Adrenal gland (tissue), 9 donors: ENCODE measurements at regions not wholly inside any gene's neighbourhood (a gene's known extent, or its start where the extent isn't known, plus 50 kb on each side); places are given as distances from the start of the nearest gene placed in this dataset.

Experiments
- DNase-seq, 7 donors: peaks; one replicate each; pipeline ENCODE4 v3.0.0-alpha.2; 2019 to 2020
- H3K27ac ChIP-seq, 5 donors: fragments of 200-600 bp; sonication (generic) in 4 of 5; 1 replicate in 3 of 5; 2 replicates in 2 of 5; pipeline versions ENCODE4 v1.5.1 to v1.8.0; 2016 to 2020; ENCODE audit warnings: mild to moderate bottlenecking in 1 of 5
- H3K27me3 ChIP-seq: fragments of 200-600 bp; 2 replicates; pipeline ENCODE4 v1.8.0; 2021
- H3K36me3 ChIP-seq, 2 donors: fragments of 200-600 bp; replicated peaks in 1 of 2; 1 replicate in 1 of 2; 2 replicates in 1 of 2; pipeline versions ENCODE4 v1.5.1 to v1.8.0; 2018 to 2022
- H3K4me1 ChIP-seq, 2 donors: fragments of 200-600 bp; replicated peaks in 1 of 2; 1 replicate in 1 of 2; 2 replicates in 1 of 2; pipeline versions ENCODE4 v1.5.1 to v1.8.0; 2018 to 2021
- H3K4me3 ChIP-seq, 4 donors: fragments of 200-600 bp; sonication (generic) in 3 of 4; one replicate each; pipeline ENCODE4 v1.5.1; 2016 to 2018
- H3K9me3 ChIP-seq, 3 donors: fragments of 200-600 bp; sonication (generic) in 1 of 3; replicated peaks in 1 of 3; 1 replicate in 2 of 3; 2 replicates in 1 of 3; pipeline versions ENCODE4 v1.5.1 to v1.8.0; 2016 to 2021
- CTCF ChIP-seq, 6 experiments: fragments of 450-650 bp in 4 of 6; fragments of 200-600 bp in 2 of 6; sonication (generic) in 1 of 6; IDR thresholded peaks; 1 replicate in 5 of 6; 2 replicates in 1 of 6; pipeline versions ENCODE4 v1.5.1 to v1.8.0; 2016 to 2021; ENCODE audit warnings: antibody characterized with exemption in 6 of 6, mild to moderate bottlenecking in 2 of 6, moderate library complexity in 1 of 6
- POLR2A ChIP-seq, 2 donors: fragments of 450-650 bp; IDR thresholded peaks; one replicate each; pipeline ENCODE4 v1.6.1; 2017; ENCODE audit warnings: antibody characterized with exemption in 2 of 2, mild to moderate bottlenecking in 2 of 2, moderate library complexity in 1 of 2
- WGBS, 4 donors: extraction: QIAGEN DNeasy Blood & Tissue Kit in 2 of 4; methylation state at CpG; one replicate each; pipeline versions ENCODE4 v1.1.5 to v1.1.7; 2013 to 2017; 5-methylcytosine and 5-hydroxymethylcytosine counted together
- intact Hi-C, 2 donors: fragments of 100-400 bp; cut with DNase I; formaldehyde crosslinking; loops; one replicate each; pipeline versions ENCODE4 v1.14.1 to v1.15.0; 2022 to 2023
- donor health status: healthy with polysubstance abuse.
- donor health status: Bipolar disorder and iron deficiency.
- donor health status: DM: yes; HTN: yes; CAD: no.
- donor health status: DM: no; HTN: no; CAD: no.
- donor health status: DM: no; HTN: no; CAD: no.

GRCh38 chr6:110048221-110048875 is 70.2 kb downstream of the GPR6 start:
- no peaks in the 10 kb centered on the region for H3K36me3 ChIP-seq
- no peaks in the 10 kb centered on the region for H3K4me1 ChIP-seq
- no peak overlapping the region for H3K4me3 ChIP-seq
- DNase-seq: no peak
- H3K27ac ChIP-seq: no peak overlapping the region
- H3K9me3 ChIP-seq: no peaks in the 10 kb centered on the region
- 88 to 100% (median 93%) methylated on average over 4 of the region's 4 CpGs for WGBS, 4 donors
- intact Hi-C loops: no loop called here
- no peaks in the 10 kb centered on the region for H3K27me3 ChIP-seq
- TF ChIP-seq CTCF (IDR thresholded peaks at IDR 0.05): no peak
- TF ChIP-seq POLR2A (IDR thresholded peaks at IDR 0.05): no peak

- Histone ChIP-seq H3K4me3 (no peak overlapping the region), H3K27ac (no peak overlapping the region), H3K4me1 (no peaks in the 10 kb centered on the region), H3K36me3 (no peaks in the 10 kb centered on the region), H3K9me3 (no peaks in the 10 kb centered on the region), H3K27me3 (no peaks in the 10 kb centered on the region)
- DNase-seq: no peak
- TF ChIP-seq POLR2A (IDR thresholded peaks at IDR 0.05) (no peak), CTCF (IDR thresholded peaks at IDR 0.05) (no peak)
- WGBS, 4 donors: 65 to 74% (median 70%) methylated on average over 11 of the region's 11 CpGs
- intact Hi-C loops: loop anchor here (5.0 to 10.0 kb wide), 3 partner anchors 342 to 525 kb away; no protein-coding TSS in a partner anchor
Observed at GRCh38 chr6:110049696-110050439, 71.8 kb downstream of the GPR6 start.
